RWPE2 (cell line): ENCODE measurements at regions not wholly inside any gene's neighbourhood (a gene's known extent, or its start where the extent isn't known, plus 50 kb on each side); places are given as distances from the start of the nearest gene placed in this dataset.
A peak's percentile ranks its signal among the peaks of the same experiment; 100 is the strongest.

Source experiments
- ATAC-seq: fragments of 200-7000 bp; cut with Tn5 transposase; 3 replicates; pipeline ENCODE4 v1.9.1; 2021; ENCODE audit warnings: low read depth
- DNase-seq: peaks from one replicate; pipeline ENCODE4 v3.0.0-alpha.2; 2020; ENCODE audit warnings: low spot score
- H3K27ac ChIP-seq: fragments of 450-650 bp; 2 replicates; pipeline ENCODE4 v1.5.1; 2017; ENCODE audit warnings: mild to moderate bottlenecking; ENCODE audit not compliant: poor library complexity, severe bottlenecking
- H3K27me3 ChIP-seq: fragments of 250-450 bp; sonication (Bioruptor Pico); 2 replicates; pipeline ENCODE4 v1.5.1; 2021; ENCODE audit warnings: mild to moderate bottlenecking, moderate library complexity; ENCODE audit not compliant: insufficient read depth, poor library complexity, severe bottlenecking
- H3K36me3 ChIP-seq: fragments of 250-450 bp; sonication (Bioruptor Pico); 2 replicates; pipeline ENCODE4 v1.5.1; 2020; ENCODE audit warnings: low read depth, mild to moderate bottlenecking, moderate library complexity
- H3K4me1 ChIP-seq: fragments of 250-450 bp; sonication (Bioruptor Pico); 2 replicates; pipeline ENCODE4 v1.5.1; 2021; ENCODE audit warnings: mild to moderate bottlenecking, moderate library complexity; ENCODE audit not compliant: insufficient read depth, poor library complexity, severe bottlenecking
- H3K4me3 ChIP-seq: fragments of 250-450 bp; sonication (Bioruptor Pico); 2 replicates; pipeline ENCODE4 v1.5.1; 2021; ENCODE audit warnings: mild to moderate bottlenecking, moderate library complexity; ENCODE audit not compliant: severe bottlenecking
- H3K9me3 ChIP-seq: fragments of 250-450 bp; sonication (Bioruptor Pico); 2 replicates; pipeline ENCODE4 v1.5.1; 2021; ENCODE audit warnings: mild to moderate bottlenecking, moderate library complexity; ENCODE audit not compliant: severe bottlenecking
- CTCF ChIP-seq: fragments of 450-650 bp; IDR thresholded peaks from one replicate; pipeline ENCODE4 v1.5.1; 2017; ENCODE audit warnings: mild to moderate bottlenecking, moderate library complexity; ENCODE audit not compliant: poor library complexity, severe bottlenecking

GRCh38 chr20:48262955-48263354 lies 477.7 kb upstream of the SULF2 start:
- H3K4me1 ChIP-seq, result no peaks in the 10 kb centered on the region
- ATAC-seq, result no peak

GRCh38 chr20:48262466-48262865 lies 477.2 kb upstream of the SULF2 start:
- Histone ChIP-seq H3K9me3 (no peaks in the 10 kb centered on the region), H3K4me3 (no peak overlapping the region), H3K4me1 (no peaks in the 10 kb centered on the region), H3K27me3 (no peaks in the 10 kb centered on the region), H3K36me3 (no peaks in the 10 kb centered on the region), H3K27ac (no peak overlapping the region)
- TF ChIP-seq CTCF, result no peak
- ATAC-seq, result no peak
- DNase-seq, result peak; percentile 59

More at GRCh38 chr20:48262955-48263354, 477.7 kb upstream of the SULF2 start:
- no peaks in the 10 kb centered on the region for H3K9me3 ChIP-seq
- H3K27me3 ChIP-seq, result no peaks in the 10 kb centered on the region
- H3K4me3 ChIP-seq, result no peak overlapping the region
- no peaks in the 10 kb centered on the region for H3K36me3 ChIP-seq
- TF ChIP-seq CTCF, result no peak
- peak; percentile 34 for DNase-seq
- no peak overlapping the region for H3K27ac ChIP-seq

- no peak for DNase-seq
- Histone ChIP-seq H3K36me3 (no peaks in the 10 kb centered on the region), H3K27ac (no peak overlapping the region), H3K4me3 (no peak overlapping the region), H3K9me3 (no peaks in the 10 kb centered on the region), H3K27me3 (no peaks in the 10 kb centered on the region), H3K4me1 (no peaks in the 10 kb centered on the region)
- no peak for TF ChIP-seq CTCF
- no peak for ATAC-seq
Observed at GRCh38 chr20:48261398-48261910, 476.2 kb upstream of the SULF2 start.

- Histone ChIP-seq H3K27ac (no peak overlapping the region), H3K4me1 (no peaks in the 10 kb centered on the region), H3K4me3 (no peak overlapping the region), H3K9me3 (no peaks in the 10 kb centered on the region), H3K36me3 (no peaks in the 10 kb centered on the region), H3K27me3 (no peaks in the 10 kb centered on the region)
- peak; percentile 76 for DNase-seq
- TF ChIP-seq CTCF, result no peak
- ATAC-seq, result no peak
Observed at GRCh38 chr20:48260129-48260756, 475.0 kb upstream of the SULF2 start.

GRCh38 chr20:48259456-48259855 lies 474.2 kb upstream of the SULF2 start:
- Histone ChIP-seq H3K27me3 (peaks cover 3% of the 10 kb centered on the region), H3K36me3 (no peaks in the 10 kb centered on the region), H3K9me3 (no peaks in the 10 kb centered on the region), H3K4me3 (no peak overlapping the region), H3K27ac (no peak overlapping the region), H3K4me1 (no peaks in the 10 kb centered on the region)
- no peak for TF ChIP-seq CTCF
- no peak for ATAC-seq
- peak; percentile 67 for DNase-seq
